RPMI8226 (cell line): ENCODE measurements at regions not wholly inside any gene's neighbourhood (a gene's known extent, or its start where the extent isn't known, plus 50 kb on each side); places are given as distances from the start of the nearest gene placed in this dataset.
"Not testable (repeated sequence)": the region's sequence is repeated elsewhere in the genome, so short reads cannot be mapped to it uniquely, and the experiment has no call there.

Experiments used
- DNase-seq: peaks from one replicate; pipeline ENCODE4 v3.0.0-alpha.2; 2015

GRCh38 chr6:125597411-125598253 is 151.8 kb upstream of the HEY2 start:
- peak; percentile 92 for DNase-seq

GRCh38 chr6:125598422-125598821 is 151.0 kb upstream of the HEY2 start:
- DNase-seq: peak; percentile 78

- no peak for DNase-seq
These were observed 145.2 kb upstream of the HEY2 start for GRCh38 chr6:125604257-125604656.

GRCh38 chr6:125611573-125612344 is 137.7 kb upstream of the HEY2 start:
- no peak for DNase-seq

- no peak for DNase-seq
These were observed 137.0 kb upstream of the HEY2 start for GRCh38 chr6:125612345-125612846.

- no peak for DNase-seq
These were observed 130.8 kb upstream of the HEY2 start for GRCh38 chr6:125618629-125619028.

- no peak for DNase-seq
These were observed 126.3 kb upstream of the HEY2 start for GRCh38 chr6:125623085-125623484.

- DNase-seq: no peak
These were observed 118.3 kb upstream of the HEY2 start for GRCh38 chr6:125631165-125631564.

- DNase-seq: not testable (repeated sequence)
These were observed 113.4 kb upstream of the HEY2 start for GRCh38 chr6:125636011-125636410.

GRCh38 chr6:125636671-125637070 is 112.8 kb upstream of the HEY2 start:
- no peak for DNase-seq

GRCh38 chr6:125637207-125637606 is 112.2 kb upstream of the HEY2 start:
- DNase-seq: no peak

GRCh38 chr6:125639466-125640020 is 109.9 kb upstream of the HEY2 start:
- DNase-seq: no peak

- DNase-seq: no peak
These were observed 108.8 kb upstream of the HEY2 start for GRCh38 chr6:125640441-125641150.

GRCh38 chr6:125643967-125644661 is 105.3 kb upstream of the HEY2 start:
- DNase-seq: not testable (repeated sequence)

- no peak for DNase-seq
These were observed 102.0 kb upstream of the HEY2 start for GRCh38 chr6:125647391-125647790.

- DNase-seq: not testable (repeated sequence)
These were observed 95.7 kb upstream of the HEY2 start for GRCh38 chr6:125653752-125654151.

GRCh38 chr6:125655511-125655910 is 93.9 kb upstream of the HEY2 start:
- no peak for DNase-seq

- DNase-seq: no peak
These were observed 93.1 kb upstream of the HEY2 start for GRCh38 chr6:125656287-125656870.

GRCh38 chr6:125658136-125658535 is 91.3 kb upstream of the HEY2 start:
- no peak for DNase-seq

- no peak for DNase-seq
These were observed 90.5 kb upstream of the HEY2 start for GRCh38 chr6:125658759-125659431.

GRCh38 chr6:125659887-125660286 is 89.5 kb upstream of the HEY2 start:
- no peak for DNase-seq
